HEK293 (cell line): ENCODE measurements at regions not wholly inside any gene's neighbourhood (a gene's known extent, or its start where the extent isn't known, plus 50 kb on each side); places are given as distances from the start of the nearest gene placed in this dataset.

Experiments used
- CTCF ChIA-PET: fragments of 350-600 bp; formaldehyde crosslinking; extraction: SDS; loops from one replicate; lab custom pipeline; 2021; ENCODE audit warnings: antibody characterized with exemption; lab: Yijun Ruan, JAX
- POLR2A ChIA-PET: fragments of 300-600 bp; formaldehyde crosslinking; extraction: SDS; loops from one replicate; lab custom pipeline; 2020; ENCODE audit warnings: antibody characterized with exemption, inconsistent platforms; lab: Yijun Ruan, JAX
- H3K27ac ChIP-seq: fragments of 200-500 bp; sonication (Bioruptor generic); 2 replicates; pipeline ENCODE4 v1.5.1; 2014; ENCODE audit warnings: low read depth, low read length, control low read depth, inconsistent platforms; ENCODE audit errors: extremely low read depth
- H3K36me3 ChIP-seq, 2 experiments: fragments of 200-500 bp in 1 of 2; sonication (Bioruptor generic) in 1 of 2; 1 replicate in 1 of 2; 2 replicates in 1 of 2; pipeline ENCODE4 v1.5.1; 2014 to 2017; ENCODE audit warnings: inconsistent platforms in 2 of 2, low read length in 2 of 2; ENCODE audit not compliant: control insufficient read depth in 2 of 2, insufficient read depth in 1 of 2
- H3K4me1 ChIP-seq: fragments of 200-500 bp; sonication (Bioruptor generic); 2 replicates; pipeline ENCODE4 v1.5.1; 2014; ENCODE audit warnings: mild to moderate bottlenecking, low read length, inconsistent platforms; ENCODE audit not compliant: control insufficient read depth, insufficient read depth
- H3K4me3 ChIP-seq: 2 replicates; pipeline ENCODE4 v1.5.1; 2011; ENCODE audit warnings: low read depth, mild to moderate bottlenecking, control low read depth, low read length, moderate library complexity
- H3K9me3 ChIP-seq: fragments of 200-500 bp; sonication (Bioruptor generic); 2 replicates; pipeline ENCODE4 v1.5.1; 2014; ENCODE audit warnings: low read depth, low read length, inconsistent platforms; ENCODE audit not compliant: control insufficient read depth, insufficient read depth
- BCL11B ChIP-seq: fragments of 450-650 bp; formaldehyde crosslinking; IDR thresholded peaks from 2 replicates; pipeline ENCODE4 v1.5.1; 2016; ENCODE audit warnings: low read depth, missing biosample characterization, missing genetic modification characterization
- GFI1B ChIP-seq: fragments of 450-650 bp; formaldehyde crosslinking; IDR thresholded peaks from 2 replicates; pipeline ENCODE4 v1.5.1; 2016; ENCODE audit warnings: missing biosample characterization, missing genetic modification characterization
- KLF10 ChIP-seq: fragments of 450-650 bp; IDR thresholded peaks from 2 replicates; pipeline ENCODE4 v1.5.1; 2018; ENCODE audit warnings: missing biosample characterization, mild to moderate bottlenecking, missing genetic modification characterization
- ZFP3 ChIP-seq: fragments of 450-650 bp; formaldehyde crosslinking; IDR thresholded peaks from 2 replicates; pipeline ENCODE4 v1.5.1; 2016; ENCODE audit warnings: low read depth, missing biosample characterization, missing genetic modification characterization
- ZNF10 ChIP-seq: fragments of 450-650 bp; formaldehyde crosslinking; IDR thresholded peaks from 2 replicates; pipeline ENCODE4 v1.5.1; 2017; ENCODE audit warnings: missing biosample characterization, missing genetic modification characterization
- ZNF140 ChIP-seq: fragments of 450-650 bp; formaldehyde crosslinking; IDR thresholded peaks from 2 replicates; pipeline ENCODE4 v1.5.1; 2016; ENCODE audit warnings: missing biosample characterization, missing genetic modification characterization
- ZNF174 ChIP-seq: fragments of 450-650 bp; formaldehyde crosslinking; IDR thresholded peaks from 2 replicates; pipeline ENCODE4 v1.5.0; 2017; ENCODE audit warnings: missing biosample characterization, mild to moderate bottlenecking, missing genetic modification characterization
- ZNF274 ChIP-seq, 2 experiments: fragments of 200-500 bp in 1 of 2; fragments of 450-650 bp in 1 of 2; sonication (Bioruptor generic) in 1 of 2; formaldehyde crosslinking in 1 of 2; IDR thresholded peaks; 2 replicates each; pipeline versions ENCODE4 v1.5.1 to v1.6.1; 2014 to 2016; ENCODE audit warnings: borderline replicate concordance in 1 of 2, inconsistent platforms in 1 of 2, low read length in 1 of 2, missing biosample characterization in 1 of 2, missing genetic modification characterization in 1 of 2
- ZNF280C ChIP-seq: fragments of 450-650 bp; formaldehyde crosslinking; IDR thresholded peaks from 2 replicates; pipeline ENCODE4 v1.5.1; 2016; ENCODE audit warnings: missing biosample characterization, missing genetic modification characterization
- ZNF311 ChIP-seq: fragments of 450-650 bp; formaldehyde crosslinking; IDR thresholded peaks from 2 replicates; pipeline ENCODE4 v1.5.1; 2017; ENCODE audit warnings: missing biosample characterization, missing genetic modification characterization, borderline replicate concordance
- ZNF350 ChIP-seq: fragments of 450-650 bp; formaldehyde crosslinking; IDR thresholded peaks from 2 replicates; pipeline ENCODE4 v1.5.0; 2017; ENCODE audit warnings: missing biosample characterization, mild to moderate bottlenecking, missing genetic modification characterization
- ZNF391 ChIP-seq: fragments of 450-650 bp; formaldehyde crosslinking; IDR thresholded peaks from 2 replicates; pipeline ENCODE4 v1.5.1; 2016; ENCODE audit warnings: low read depth, missing biosample characterization, missing genetic modification characterization, borderline replicate concordance
- ZNF513 ChIP-seq: fragments of 450-650 bp; IDR thresholded peaks from 2 replicates; pipeline ENCODE4 v1.5.1; 2018; ENCODE audit warnings: missing biosample characterization, missing genetic modification characterization
- ZSCAN5A ChIP-seq: fragments of 450-650 bp; formaldehyde crosslinking; IDR thresholded peaks from 2 replicates; pipeline ENCODE4 v1.5.1; 2016; ENCODE audit warnings: missing biosample characterization, missing genetic modification characterization
- TF ChIP-seq, protein P1 (sequence below): fragments of 450-650 bp; formaldehyde crosslinking; IDR thresholded peaks from 2 replicates; pipeline ENCODE4 v1.5.1; 2017; ENCODE audit warnings: missing biosample characterization, missing genetic modification characterization
- TF ChIP-seq, protein P2 (sequence below): fragments of 450-650 bp; formaldehyde crosslinking; IDR thresholded peaks from 2 replicates; pipeline ENCODE4 v1.5.1; 2016; ENCODE audit warnings: missing biosample characterization, missing genetic modification characterization

DNA sequence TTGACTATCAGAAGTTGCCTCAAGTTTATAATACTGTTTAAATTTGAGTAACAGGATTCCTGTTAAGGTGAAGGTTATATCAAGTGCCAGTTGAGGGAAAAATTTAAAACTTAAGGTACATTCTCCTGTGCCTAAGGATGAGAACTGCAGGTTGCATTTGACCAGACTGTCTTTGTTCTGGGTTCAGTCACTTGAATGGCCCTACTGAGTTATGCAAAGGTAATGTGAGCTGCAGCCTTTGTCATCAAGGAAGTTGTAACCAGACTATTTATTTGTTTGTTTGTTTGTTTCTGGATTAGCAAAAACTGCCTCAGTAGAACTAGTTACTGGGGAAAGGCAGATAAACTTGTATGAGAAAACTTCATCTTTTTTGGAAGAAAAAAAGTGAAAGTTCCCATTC is 131.9 kb downstream of the ATOH1 start (continued):
- TF ChIP-seq ZSCAN5A (no peak), ZNF10 (tag by site-specific recombination) (no peak), BCL11B (tag by site-specific recombination) (no peak), ZNF311 (tag by site-specific recombination) (no peak)
- TF ChIP-seq, all 188 proteins: peak for 0

GRCh38 chr4:93960916-93961315 is 132.4 kb downstream of the ATOH1 start:
- no peaks in the 10 kb centered on the region for H3K9me3 ChIP-seq
- no peak overlapping the region for H3K27ac ChIP-seq
- ChIA-PET POLR2A (no interaction called here), CTCF (no interaction called here)
- no peaks in the 10 kb centered on the region for H3K36me3 ChIP-seq
- TF ChIP-seq ZNF174 (tag by site-specific recombination) = no peak
- H3K4me1 ChIP-seq = no peaks in the 10 kb centered on the region
- H3K4me3 ChIP-seq = no peak overlapping the region

- no peaks in the 10 kb centered on the region for H3K9me3 ChIP-seq
- CTCF ChIA-PET = interaction anchor here (0.5 kb wide), 1 partner anchor 84 kb away, joined by 3 read pairs; no protein-coding TSS in a partner anchor
- H3K4me1 ChIP-seq = no peaks in the 10 kb centered on the region
- H3K4me3 ChIP-seq = no peak overlapping the region
- H3K27ac ChIP-seq = no peak overlapping the region
- TF ChIP-seq ZFP3 = no peak
- H3K36me3 ChIP-seq = no peaks in the 10 kb centered on the region
- POLR2A ChIA-PET = no interaction called here
Observed at GRCh38 chr4:93981594-93981993, 153.0 kb downstream of the ATOH1 start.

DNA sequence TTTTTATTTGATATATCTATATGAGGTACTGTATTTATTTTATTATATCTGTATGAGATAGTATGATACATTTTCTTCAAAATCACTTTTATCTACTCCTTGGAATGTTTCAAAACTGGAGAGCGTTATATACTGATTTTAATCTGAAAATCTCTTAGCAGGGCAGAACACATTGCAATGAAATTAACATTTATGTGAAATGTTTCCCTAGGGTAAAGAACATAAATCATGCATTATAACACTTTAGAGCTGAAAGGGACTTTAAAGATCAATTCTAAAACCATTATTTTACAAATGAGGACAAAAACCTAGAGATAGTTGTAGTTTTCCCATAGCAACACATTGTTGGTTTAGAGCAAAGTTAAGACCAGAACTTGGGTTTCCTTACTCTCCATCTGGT is 153.7 kb downstream of the ATOH1 start:
- ChIA-PET POLR2A (no interaction called here), CTCF (no interaction called here)
- Histone ChIP-seq H3K4me3 (no peak overlapping the region), H3K27ac (no peak overlapping the region), H3K36me3 (no peaks in the 10 kb centered on the region), H3K9me3 (no peaks in the 10 kb centered on the region), H3K4me1 (no peaks in the 10 kb centered on the region)
- TF ChIP-seq ZNF140 (tag by site-specific recombination) (no peak), GFI1B (tag by site-specific recombination) (no peak), ZNF274 (IDR thresholded peaks at IDR 0.05; ENCODE audit: low read length) (no peak), ZNF274 (tag by site-specific recombination; IDR thresholded peaks at IDR 0.05; ENCODE audit: borderline replicate concordance) (no peak), ZNF391 (tag by site-specific recombination) (no peak), ZNF280C (tag by site-specific recombination) (no peak), KLF10 (tag by site-specific recombination) (no peak), ZNF350 (tag by site-specific recombination) (no peak), ZNF513 (tag by site-specific recombination) (no peak)
- TF ChIP-seq, protein P1, sequence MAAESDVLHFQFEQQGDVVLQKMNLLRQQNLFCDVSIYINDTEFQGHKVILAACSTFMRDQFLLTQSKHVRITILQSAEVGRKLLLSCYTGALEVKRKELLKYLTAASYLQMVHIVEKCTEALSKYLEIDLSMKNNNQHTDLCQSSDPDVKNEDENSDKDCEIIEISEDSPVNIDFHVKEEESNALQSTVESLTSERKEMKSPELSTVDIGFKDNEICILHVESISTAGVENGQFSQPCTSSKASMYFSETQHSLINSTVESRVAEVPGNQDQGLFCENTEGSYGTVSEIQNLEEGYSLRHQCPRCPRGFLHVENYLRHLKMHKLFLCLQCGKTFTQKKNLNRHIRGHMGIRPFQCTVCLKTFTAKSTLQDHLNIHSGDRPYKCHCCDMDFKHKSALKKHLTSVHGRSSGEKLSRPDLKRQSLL (tag by site-specific recombination) = no peak
- TF ChIP-seq, protein P2, sequence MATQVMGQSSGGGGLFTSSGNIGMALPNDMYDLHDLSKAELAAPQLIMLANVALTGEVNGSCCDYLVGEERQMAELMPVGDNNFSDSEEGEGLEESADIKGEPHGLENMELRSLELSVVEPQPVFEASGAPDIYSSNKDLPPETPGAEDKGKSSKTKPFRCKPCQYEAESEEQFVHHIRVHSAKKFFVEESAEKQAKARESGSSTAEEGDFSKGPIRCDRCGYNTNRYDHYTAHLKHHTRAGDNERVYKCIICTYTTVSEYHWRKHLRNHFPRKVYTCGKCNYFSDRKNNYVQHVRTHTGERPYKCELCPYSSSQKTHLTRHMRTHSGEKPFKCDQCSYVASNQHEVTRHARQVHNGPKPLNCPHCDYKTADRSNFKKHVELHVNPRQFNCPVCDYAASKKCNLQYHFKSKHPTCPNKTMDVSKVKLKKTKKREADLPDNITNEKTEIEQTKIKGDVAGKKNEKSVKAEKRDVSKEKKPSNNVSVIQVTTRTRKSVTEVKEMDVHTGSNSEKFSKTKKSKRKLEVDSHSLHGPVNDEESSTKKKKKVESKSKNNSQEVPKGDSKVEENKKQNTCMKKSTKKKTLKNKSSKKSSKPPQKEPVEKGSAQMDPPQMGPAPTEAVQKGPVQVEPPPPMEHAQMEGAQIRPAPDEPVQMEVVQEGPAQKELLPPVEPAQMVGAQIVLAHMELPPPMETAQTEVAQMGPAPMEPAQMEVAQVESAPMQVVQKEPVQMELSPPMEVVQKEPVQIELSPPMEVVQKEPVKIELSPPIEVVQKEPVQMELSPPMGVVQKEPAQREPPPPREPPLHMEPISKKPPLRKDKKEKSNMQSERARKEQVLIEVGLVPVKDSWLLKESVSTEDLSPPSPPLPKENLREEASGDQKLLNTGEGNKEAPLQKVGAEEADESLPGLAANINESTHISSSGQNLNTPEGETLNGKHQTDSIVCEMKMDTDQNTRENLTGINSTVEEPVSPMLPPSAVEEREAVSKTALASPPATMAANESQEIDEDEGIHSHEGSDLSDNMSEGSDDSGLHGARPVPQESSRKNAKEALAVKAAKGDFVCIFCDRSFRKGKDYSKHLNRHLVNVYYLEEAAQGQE (tag by site-specific recombination) = no peak
